Colonic mucosa (tissue), 4 donors: ENCODE measurements at regions not wholly inside any gene's neighbourhood (a gene's known extent, or its start where the extent isn't known, plus 50 kb on each side); places are given as distances from the start of the nearest gene placed in this dataset.

Source experiments
- DNase-seq: peaks from one replicate; pipeline ENCODE4 v3.0.0-alpha.2; 2020
- H3K27ac ChIP-seq: fragments of 200-600 bp; one replicate; pipeline ENCODE4 v1.8.0; 2021
- H3K27me3 ChIP-seq: fragments of 200-600 bp; one replicate; pipeline ENCODE4 v1.8.0; 2021
- H3K36me3 ChIP-seq: fragments of 200-600 bp; one replicate; pipeline ENCODE4 v1.8.0; 2021
- H3K4me1 ChIP-seq: fragments of 200-600 bp; one replicate; pipeline ENCODE4 v1.8.0; 2021; ENCODE audit warnings: mild to moderate bottlenecking
- H3K4me3 ChIP-seq: fragments of 200-600 bp; one replicate; pipeline ENCODE4 v1.8.0; 2021
- H3K9ac ChIP-seq, 2 donors: one replicate each; pipeline ENCODE4 v1.7.0; 2013; ENCODE audit warnings: control low read depth in 2 of 2, low read depth in 2 of 2, low read length in 2 of 2
- H3K9me3 ChIP-seq: fragments of 200-600 bp; one replicate; pipeline ENCODE4 v1.8.0; 2021
- intact Hi-C: fragments of 100-400 bp; cut with DNase I; formaldehyde crosslinking; loops from one replicate; pipeline ENCODE4 v1.14.1; 2022
- TF ChIP-seq, protein P1 (sequence below): fragments of 200-600 bp; IDR thresholded peaks from one replicate; pipeline ENCODE4 v1.8.0; 2022; ENCODE audit warnings: antibody characterized with exemption, mild to moderate bottlenecking
- donor health status: healthy.
- donor health status: DM: no; HTN: no; CAD: no.
- donor health status: DM: no; HTN: no; CAD: no.

DNA sequence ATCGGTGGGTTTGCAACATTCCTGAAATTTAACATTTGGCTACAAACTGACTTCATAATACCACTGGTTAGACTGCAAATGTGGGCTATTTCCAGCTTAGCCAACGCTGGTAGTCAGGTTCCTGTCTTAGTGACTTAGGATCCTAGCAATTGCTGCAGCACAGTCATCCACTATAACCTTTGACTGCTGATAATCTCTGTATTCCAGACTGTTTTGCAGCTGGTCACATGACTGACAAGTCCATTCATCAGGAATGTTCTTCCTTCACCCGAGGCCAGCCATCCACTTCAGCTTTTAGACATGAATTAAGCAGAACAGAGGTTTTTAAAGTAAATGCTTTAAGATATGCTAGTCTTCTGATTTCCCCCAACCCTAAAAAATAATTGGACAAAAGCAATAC, 425.9 kb upstream of the MPDZ start:
- TF ChIP-seq, protein P1, sequence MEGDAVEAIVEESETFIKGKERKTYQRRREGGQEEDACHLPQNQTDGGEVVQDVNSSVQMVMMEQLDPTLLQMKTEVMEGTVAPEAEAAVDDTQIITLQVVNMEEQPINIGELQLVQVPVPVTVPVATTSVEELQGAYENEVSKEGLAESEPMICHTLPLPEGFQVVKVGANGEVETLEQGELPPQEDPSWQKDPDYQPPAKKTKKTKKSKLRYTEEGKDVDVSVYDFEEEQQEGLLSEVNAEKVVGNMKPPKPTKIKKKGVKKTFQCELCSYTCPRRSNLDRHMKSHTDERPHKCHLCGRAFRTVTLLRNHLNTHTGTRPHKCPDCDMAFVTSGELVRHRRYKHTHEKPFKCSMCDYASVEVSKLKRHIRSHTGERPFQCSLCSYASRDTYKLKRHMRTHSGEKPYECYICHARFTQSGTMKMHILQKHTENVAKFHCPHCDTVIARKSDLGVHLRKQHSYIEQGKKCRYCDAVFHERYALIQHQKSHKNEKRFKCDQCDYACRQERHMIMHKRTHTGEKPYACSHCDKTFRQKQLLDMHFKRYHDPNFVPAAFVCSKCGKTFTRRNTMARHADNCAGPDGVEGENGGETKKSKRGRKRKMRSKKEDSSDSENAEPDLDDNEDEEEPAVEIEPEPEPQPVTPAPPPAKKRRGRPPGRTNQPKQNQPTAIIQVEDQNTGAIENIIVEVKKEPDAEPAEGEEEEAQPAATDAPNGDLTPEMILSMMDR, result no peak
- Histone ChIP-seq H3K27ac (no peak overlapping the region), H3K4me1 (no peaks in the 10 kb centered on the region), H3K4me3 (no peak overlapping the region), H3K9me3 (no peaks in the 10 kb centered on the region), H3K27me3 (no peaks in the 10 kb centered on the region), H3K9ac (no peak overlapping the region), H3K36me3 (no peaks in the 10 kb centered on the region)
- intact Hi-C loops, result no loop called here
- no peak for DNase-seq

DNA sequence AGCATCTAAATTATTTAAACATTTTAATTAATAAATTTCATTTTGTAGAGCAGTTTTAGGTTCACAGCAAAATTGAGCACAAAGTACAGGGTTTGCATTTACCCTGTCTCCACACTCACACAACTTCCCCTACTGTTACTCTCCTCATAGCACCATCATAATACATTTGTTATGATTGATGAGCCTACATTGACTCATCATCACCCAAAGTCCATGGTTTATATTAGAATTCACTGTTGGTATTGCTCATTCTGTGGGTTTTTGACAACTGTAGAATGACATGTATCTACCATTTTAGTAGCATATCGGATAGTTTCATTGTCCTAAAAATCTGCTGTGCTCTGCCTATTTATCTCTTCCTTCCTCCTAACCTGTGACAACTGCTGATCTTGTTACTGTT, 411.1 kb upstream of the MPDZ start:
- DNase-seq, result no peak
- TF ChIP-seq, protein P1, result no peak
- no peaks in the 10 kb centered on the region for H3K36me3 ChIP-seq
- no peak overlapping the region for H3K27ac ChIP-seq
- H3K9ac ChIP-seq, result no peak overlapping the region
- no peak overlapping the region for H3K4me3 ChIP-seq
- no peaks in the 10 kb centered on the region for H3K27me3 ChIP-seq
- H3K4me1 ChIP-seq, result no peaks in the 10 kb centered on the region
- no peaks in the 10 kb centered on the region for H3K9me3 ChIP-seq
- intact Hi-C loops, result no loop called here

DNA sequence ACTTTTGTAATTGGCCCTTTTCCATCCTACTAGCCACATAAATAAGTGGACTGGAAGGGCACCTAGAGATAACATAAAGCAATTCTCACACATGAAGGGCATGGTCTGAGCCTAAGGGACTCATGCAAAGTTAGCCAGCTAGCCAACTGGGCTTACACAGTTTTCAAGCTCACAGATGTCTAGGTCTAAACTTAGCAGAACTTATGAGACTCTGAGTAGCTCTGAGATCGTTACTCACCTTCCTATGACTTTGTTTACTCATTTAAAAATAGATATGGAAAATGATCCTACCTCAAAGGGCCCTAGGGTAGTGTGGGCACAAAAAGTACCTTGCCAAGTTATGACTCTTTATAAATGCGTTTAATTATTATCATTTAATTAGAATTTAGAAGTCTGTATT, 410.4 kb upstream of the MPDZ start:
- Histone ChIP-seq H3K9me3 (no peaks in the 10 kb centered on the region), H3K9ac (no peak overlapping the region), H3K36me3 (no peaks in the 10 kb centered on the region), H3K4me1 (no peaks in the 10 kb centered on the region), H3K27ac (no peak overlapping the region), H3K27me3 (no peaks in the 10 kb centered on the region), H3K4me3 (no peak overlapping the region)
- no peak for DNase-seq
- TF ChIP-seq, protein P1, result no peak
- intact Hi-C loops, result loop anchor here (10.0 kb wide), 1 partner anchor 55 kb away; no protein-coding TSS in a partner anchor

DNA sequence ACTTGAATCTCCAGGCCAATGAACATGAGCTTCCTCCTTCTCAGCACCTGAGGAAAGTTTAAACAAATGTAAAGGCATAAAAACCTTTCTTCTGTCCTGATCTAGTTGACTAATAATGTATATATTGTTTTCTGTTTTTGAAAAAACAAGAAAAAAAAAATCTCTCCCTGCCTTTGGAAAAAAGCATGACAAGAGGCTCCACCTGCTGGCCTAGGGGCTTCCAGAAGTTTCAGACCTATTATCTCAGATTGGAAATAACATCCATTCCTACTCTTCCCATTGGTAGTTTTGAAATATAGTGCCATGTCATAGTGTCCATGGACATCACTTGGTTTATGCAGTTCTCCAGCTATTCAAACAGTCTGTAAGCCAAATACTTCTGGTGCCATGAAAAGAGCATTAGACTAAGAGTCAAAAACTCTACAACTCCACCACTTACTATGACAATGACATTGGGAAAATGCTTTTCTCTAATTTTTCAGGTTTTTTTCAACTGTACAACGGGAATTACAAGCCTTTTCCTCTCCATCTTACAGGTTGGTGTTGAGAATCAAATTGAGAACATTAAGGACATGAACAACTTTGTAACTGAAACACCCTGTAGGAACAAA, 409.6 kb upstream of the MPDZ start:
- TF ChIP-seq, protein P1, result no peak
- H3K4me1 ChIP-seq, result no peaks in the 10 kb centered on the region
- intact Hi-C loops, result loop anchor here (10.0 kb wide), 1 partner anchor 56 kb away; no protein-coding TSS in a partner anchor

DNA sequence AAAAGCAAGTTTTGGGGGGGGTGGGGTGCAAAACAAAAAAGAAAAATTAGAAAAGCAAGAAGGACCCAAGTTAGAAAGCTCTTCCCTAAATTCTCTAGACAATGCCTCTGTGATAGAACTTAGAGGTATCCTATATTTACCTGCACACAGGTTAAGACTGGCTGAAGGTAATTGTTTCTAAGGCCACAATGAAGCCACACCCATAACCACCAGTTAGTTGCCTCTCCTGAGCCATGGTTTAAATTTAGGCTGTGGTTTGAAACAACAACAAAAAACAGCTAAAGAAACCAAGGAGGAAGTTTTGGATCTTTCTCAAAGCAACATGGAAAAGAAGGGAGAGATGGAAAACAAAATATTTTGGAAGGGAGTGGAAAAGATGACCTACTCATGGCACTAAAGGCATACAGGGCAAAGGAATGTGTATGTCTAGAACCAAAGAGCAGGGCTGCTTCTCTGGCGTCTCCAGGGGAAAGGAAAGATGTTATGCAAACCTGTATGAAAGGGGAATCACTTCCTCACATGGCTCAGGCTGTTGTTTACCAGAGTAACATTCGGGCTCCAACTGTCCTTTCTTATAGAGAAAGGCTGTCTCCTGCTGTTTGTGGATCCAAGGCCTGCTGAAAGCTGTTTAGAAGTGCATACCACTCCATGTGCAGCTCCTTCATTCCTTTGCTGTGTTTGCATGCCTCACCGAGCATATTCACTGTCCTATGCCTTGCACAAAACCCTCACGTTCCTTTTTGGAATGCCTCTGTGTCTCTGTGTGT, 408.9 kb upstream of the MPDZ start:
- TF ChIP-seq, protein P1, result no peak
- H3K9ac ChIP-seq, result no peak overlapping the region
- H3K4me1 ChIP-seq, result no peaks in the 10 kb centered on the region
- H3K27me3 ChIP-seq, result no peaks in the 10 kb centered on the region
- no peak overlapping the region for H3K27ac ChIP-seq
- intact Hi-C loops, result loop anchor here (10.0 kb wide), 1 partner anchor 56 kb away; no protein-coding TSS in a partner anchor
- H3K4me3 ChIP-seq, result no peak overlapping the region
- no peaks in the 10 kb centered on the region for H3K36me3 ChIP-seq
- DNase-seq, result no peak
- no peaks in the 10 kb centered on the region for H3K9me3 ChIP-seq

More for the DNA sequence above, 409.6 kb upstream of the MPDZ start:
- Histone ChIP-seq H3K9me3 (no peaks in the 10 kb centered on the region), H3K36me3 (no peaks in the 10 kb centered on the region), H3K9ac (no peak overlapping the region), H3K27ac (no peak overlapping the region), H3K4me3 (no peak overlapping the region), H3K27me3 (no peaks in the 10 kb centered on the region)
- DNase-seq, result no peak
